A549 (cell line): ENCODE measurements at regions not wholly inside any gene's neighbourhood (a gene's known extent, or its start where the extent isn't known, plus 50 kb on each side); places are given as distances from the start of the nearest gene placed in this dataset.

Experiments
- CBX2 ChIP-seq: fragments of 200-600 bp; sonication (generic); IDR thresholded peaks from 2 replicates; pipeline ENCODE4 v1.6.1; 2016; ENCODE audit warnings: low read depth, mild to moderate bottlenecking, borderline replicate concordance
- EHMT2 ChIP-seq: fragments of 200-600 bp; sonication (generic); IDR thresholded peaks from 2 replicates; pipeline ENCODE4 v1.6.1; 2016; ENCODE audit warnings: antibody characterized with exemption, low read depth, mild to moderate bottlenecking, moderate library complexity
- EP300 ChIP-seq, 2 experiments: fragments of >200 bp; sonication (Bioruptor Twin); formaldehyde crosslinking; IDR thresholded peaks; 2 replicates in 1 of 2; 3 replicates in 1 of 2; pipeline ENCODE4 v1.6.1; 2016 to 2017
- HEYL ChIP-seq: fragments of 250-450 bp; sonication (Bioruptor Pico); IDR thresholded peaks from 2 replicates; pipeline ENCODE4 v1.8.0; 2021; ENCODE audit warnings: mild to moderate bottlenecking, moderate library complexity
- JUN ChIP-seq, 2 experiments: fragments of >200 bp; sonication (Bioruptor Twin); formaldehyde crosslinking; IDR thresholded peaks; 2 replicates in 1 of 2; 3 replicates in 1 of 2; pipeline ENCODE4 v1.6.1; 2016 to 2017
- MYC ChIP-seq: IDR thresholded peaks from 2 replicates; pipeline ENCODE4 v1.6.1; 2012; ENCODE audit warnings: mild to moderate bottlenecking, inconsistent platforms, low read length, improper control_type of control experiment, borderline replicate concordance
- POLR2A ChIP-seq: IDR thresholded peaks from 2 replicates; pipeline ENCODE4 v1.6.1; 2012; ENCODE audit warnings: mild to moderate bottlenecking, low read length
- RCOR1 ChIP-seq: fragments of 150-350 bp; IDR thresholded peaks from 2 replicates; pipeline ENCODE4 v1.6.1; 2014; ENCODE audit warnings: antibody characterized with exemption, low read length, low read depth
- REST ChIP-seq: fragments of 200-600 bp; sonication (generic); IDR thresholded peaks from 2 replicates; pipeline ENCODE4 v1.6.1; 2016; ENCODE audit warnings: antibody characterized with exemption, mild to moderate bottlenecking, moderate library complexity
- TF ChIP-seq, protein P1 (sequence below): fragments of >200 bp; sonication (Bioruptor Twin); formaldehyde crosslinking; IDR thresholded peaks from 3 replicates; pipeline ENCODE4 v1.5.1; 2016
- TF ChIP-seq, protein P2 (sequence below): fragments of 450-650 bp; IDR thresholded peaks from 2 replicates; pipeline ENCODE4 v1.6.1; 2014; ENCODE audit warnings: antibody characterized with exemption

GRCh38 chr14:55955175-55955574, 163.0 kb upstream of the PELI2 start:
- TF ChIP-seq REST (no peak), HEYL (no peak), EP300 (IDR thresholded peaks at IDR 0.05) (no peak), POLR2A (no peak), MYC (no peak), EHMT2 (no peak), CBX2 (no peak), RCOR1 (no peak), JUN (IDR thresholded peaks at IDR 0.05) (no peak)
- TF ChIP-seq, protein P1, sequence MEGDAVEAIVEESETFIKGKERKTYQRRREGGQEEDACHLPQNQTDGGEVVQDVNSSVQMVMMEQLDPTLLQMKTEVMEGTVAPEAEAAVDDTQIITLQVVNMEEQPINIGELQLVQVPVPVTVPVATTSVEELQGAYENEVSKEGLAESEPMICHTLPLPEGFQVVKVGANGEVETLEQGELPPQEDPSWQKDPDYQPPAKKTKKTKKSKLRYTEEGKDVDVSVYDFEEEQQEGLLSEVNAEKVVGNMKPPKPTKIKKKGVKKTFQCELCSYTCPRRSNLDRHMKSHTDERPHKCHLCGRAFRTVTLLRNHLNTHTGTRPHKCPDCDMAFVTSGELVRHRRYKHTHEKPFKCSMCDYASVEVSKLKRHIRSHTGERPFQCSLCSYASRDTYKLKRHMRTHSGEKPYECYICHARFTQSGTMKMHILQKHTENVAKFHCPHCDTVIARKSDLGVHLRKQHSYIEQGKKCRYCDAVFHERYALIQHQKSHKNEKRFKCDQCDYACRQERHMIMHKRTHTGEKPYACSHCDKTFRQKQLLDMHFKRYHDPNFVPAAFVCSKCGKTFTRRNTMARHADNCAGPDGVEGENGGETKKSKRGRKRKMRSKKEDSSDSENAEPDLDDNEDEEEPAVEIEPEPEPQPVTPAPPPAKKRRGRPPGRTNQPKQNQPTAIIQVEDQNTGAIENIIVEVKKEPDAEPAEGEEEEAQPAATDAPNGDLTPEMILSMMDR, result no peak
- TF ChIP-seq, protein P2, sequence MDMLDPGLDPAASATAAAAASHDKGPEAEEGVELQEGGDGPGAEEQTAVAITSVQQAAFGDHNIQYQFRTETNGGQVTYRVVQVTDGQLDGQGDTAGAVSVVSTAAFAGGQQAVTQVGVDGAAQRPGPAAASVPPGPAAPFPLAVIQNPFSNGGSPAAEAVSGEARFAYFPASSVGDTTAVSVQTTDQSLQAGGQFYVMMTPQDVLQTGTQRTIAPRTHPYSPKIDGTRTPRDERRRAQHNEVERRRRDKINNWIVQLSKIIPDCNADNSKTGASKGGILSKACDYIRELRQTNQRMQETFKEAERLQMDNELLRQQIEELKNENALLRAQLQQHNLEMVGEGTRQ, result no peak
